A549 (cell line): ENCODE measurements at regions not wholly inside any gene's neighbourhood (a gene's known extent, or its start where the extent isn't known, plus 50 kb on each side); places are given as distances from the start of the nearest gene placed in this dataset.

ENCODE experiments used
- BCL3 ChIP-seq: fragments of >200 bp; sonication (Bioruptor Twin); formaldehyde crosslinking; IDR thresholded peaks from 3 replicates; pipeline ENCODE4 v1.6.1; 2016
- CHD2 ChIP-seq: fragments of 150-350 bp; IDR thresholded peaks from 2 replicates; pipeline ENCODE4 v1.6.1; 2014; ENCODE audit warnings: low read length; ENCODE audit not compliant: partially characterized antibody
- CHD4 ChIP-seq: fragments of 200-600 bp; sonication (generic); IDR thresholded peaks from 2 replicates; pipeline ENCODE4 v1.6.1; 2016; ENCODE audit warnings: antibody characterized with exemption, mild to moderate bottlenecking, borderline replicate concordance
- CTCF ChIP-seq: fragments of >200 bp; sonication (Bioruptor Twin); formaldehyde crosslinking; IDR thresholded peaks from 3 replicates; pipeline ENCODE4 v1.5.1; 2016
- E2F6 ChIP-seq: IDR thresholded peaks from 2 replicates; pipeline ENCODE4 v1.6.1; 2012; ENCODE audit warnings: low read depth, borderline replicate concordance
- FOSL2 ChIP-seq, 2 experiments: fragments of 450-650 bp in 1 of 2; fragments of >200 bp in 1 of 2; sonication (Bioruptor Twin) in 1 of 2; formaldehyde crosslinking; IDR thresholded peaks; 2 replicates each; pipeline versions ENCODE4 v1.5.0 to v1.6.1; 2016 to 2020; ENCODE audit warnings: mild to moderate bottlenecking in 1 of 2, moderate library complexity in 1 of 2
- HMGXB4 ChIP-seq: fragments of 250-450 bp; sonication (Bioruptor Pico); IDR thresholded peaks from 2 replicates; pipeline ENCODE4 v1.5.0; 2021; ENCODE audit warnings: mild to moderate bottlenecking, moderate library complexity, borderline replicate concordance
- HOXA7 ChIP-seq: fragments of 250-450 bp; sonication (Bioruptor Pico); IDR thresholded peaks from 2 replicates; pipeline ENCODE4 v1.5.0; 2020; ENCODE audit warnings: mild to moderate bottlenecking, moderate library complexity
- KDM5A ChIP-seq: fragments of 200-600 bp; sonication (generic); IDR thresholded peaks from 2 replicates; pipeline ENCODE4 v1.6.1; 2016; ENCODE audit warnings: antibody characterized with exemption, mild to moderate bottlenecking
- MAX ChIP-seq: IDR thresholded peaks from 2 replicates; pipeline ENCODE4 v1.6.1; 2012
- NFE2L2 ChIP-seq: fragments of 150-350 bp; conservative IDR thresholded peaks from 2 replicates; pipeline ENCODE4 v1.6.1; 2014; ENCODE audit warnings: low read length
- POLR2A ChIP-seq: IDR thresholded peaks from 2 replicates; pipeline ENCODE4 v1.6.1; 2012; ENCODE audit warnings: mild to moderate bottlenecking, low read length
- RAD21 ChIP-seq, 2 experiments: fragments of >200 bp in 1 of 2; sonication (Bioruptor Twin) in 1 of 2; formaldehyde crosslinking in 1 of 2; IDR thresholded peaks in 1 of 2; conservative IDR thresholded peaks in 1 of 2; 2 replicates in 1 of 2; 3 replicates in 1 of 2; pipeline ENCODE4 v1.6.1; 2012 to 2018; ENCODE audit warnings: inconsistent platforms in 1 of 2
- RNF2 ChIP-seq: fragments of 200-600 bp; sonication (generic); IDR thresholded peaks from 2 replicates; pipeline ENCODE4 v1.6.1; 2016; ENCODE audit warnings: low read depth, mild to moderate bottlenecking, antibody characterized with exemption, moderate library complexity, borderline replicate concordance

GRCh38 chr2:217568289-217568971, 434.4 kb downstream of the TNS1 start:
- TF ChIP-seq CTCF (no peak), NFE2L2 (no peak), RAD21 (conservative IDR thresholded peaks at IDR 0.05 in 1 of 2, IDR thresholded peaks at IDR 0.05 in 1 of 2) (no peak), BCL3 (no peak), POLR2A (no peak), FOSL2 (IDR thresholded peaks at IDR 0.05) (no peak), FOSL2 (CRISPR knock-in tag; IDR thresholded peaks at IDR 0.05) (no peak), HOXA7 (CRISPR knock-in tag) (no peak), CHD2 (no peak), E2F6 (no peak), KDM5A (no peak), RNF2 (no peak), MAX (no peak), CHD4 (no peak), HMGXB4 (CRISPR knock-in tag) (no peak)
